ENCODE measurements at regions not wholly inside any gene's neighbourhood (a gene's known extent, or its start where the extent isn't known, plus 50 kb on each side); places are given as distances from the start of the nearest gene placed in this dataset.
A peak's percentile ranks its signal among the peaks of the same experiment; 100 is the strongest.

GRCh38 chr10:130763071-130763470, 548.5 kb downstream of the TCERG1L start (continued):
- TF ChIP-seq POLR2AphosphoS5 (IDR thresholded peaks at IDR 0.05; ENCODE audit: low read depth) (no peak), STAT1 (IDR thresholded peaks at IDR 0.05; ENCODE audit: unreplicated experiment) (no peak), NANOG (IDR thresholded peaks at IDR 0.05; ENCODE audit: borderline replicate concordance) (no peak), EZH2phosphoT487 (IDR thresholded peaks at IDR 0.05; ENCODE audit: unreplicated experiment) (no peak)

- H3K4me1 Mint-ChIP-seq: no peaks in the 10 kb centered on the region
- Histone ChIP-seq H3K36me3 (ENCODE audit: insufficient read depth) (no peaks in the 10 kb centered on the region; the same call in 1 of the 2 replicates), H4K20me1 (replicated peaks; ENCODE audit: insufficient read depth) (no peaks in the 10 kb centered on the region), H3K27ac (ENCODE audit: low read depth) (no peak overlapping the region), H2AFZ (no peak overlapping the region), H3K9me2 (ENCODE audit: insufficient read depth) (no peaks in the 10 kb centered on the region), H3K79me2 (replicated peaks; ENCODE audit: insufficient read depth) (no peaks in the 10 kb centered on the region), H3K27me3 (ENCODE audit: insufficient read depth) (no peaks in the 10 kb centered on the region), H3F3A (replicated peaks; ENCODE audit: low read depth) (no peaks in the 10 kb centered on the region), H3K4me1 (ENCODE audit: insufficient read depth) (no peaks in the 10 kb centered on the region), H3K4me2 (no peak overlapping the region), H3K4me3 (no peak overlapping the region)
- no peak for ATAC-seq
- no peak overlapping the region for H3K27ac Mint-ChIP-seq
- no peak for TF ChIP-seq ZNF462 (CRISPR knock-in tag; IDR thresholded peaks at IDR 0.05)
- TF ChIP-seq, protein P1, sequence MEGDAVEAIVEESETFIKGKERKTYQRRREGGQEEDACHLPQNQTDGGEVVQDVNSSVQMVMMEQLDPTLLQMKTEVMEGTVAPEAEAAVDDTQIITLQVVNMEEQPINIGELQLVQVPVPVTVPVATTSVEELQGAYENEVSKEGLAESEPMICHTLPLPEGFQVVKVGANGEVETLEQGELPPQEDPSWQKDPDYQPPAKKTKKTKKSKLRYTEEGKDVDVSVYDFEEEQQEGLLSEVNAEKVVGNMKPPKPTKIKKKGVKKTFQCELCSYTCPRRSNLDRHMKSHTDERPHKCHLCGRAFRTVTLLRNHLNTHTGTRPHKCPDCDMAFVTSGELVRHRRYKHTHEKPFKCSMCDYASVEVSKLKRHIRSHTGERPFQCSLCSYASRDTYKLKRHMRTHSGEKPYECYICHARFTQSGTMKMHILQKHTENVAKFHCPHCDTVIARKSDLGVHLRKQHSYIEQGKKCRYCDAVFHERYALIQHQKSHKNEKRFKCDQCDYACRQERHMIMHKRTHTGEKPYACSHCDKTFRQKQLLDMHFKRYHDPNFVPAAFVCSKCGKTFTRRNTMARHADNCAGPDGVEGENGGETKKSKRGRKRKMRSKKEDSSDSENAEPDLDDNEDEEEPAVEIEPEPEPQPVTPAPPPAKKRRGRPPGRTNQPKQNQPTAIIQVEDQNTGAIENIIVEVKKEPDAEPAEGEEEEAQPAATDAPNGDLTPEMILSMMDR (conservative IDR thresholded peaks at IDR 0.05; ENCODE audit: low read depth in 2 of 2): 0 out of 4 replicates have a peak, but pooled peaks of 1 of the 2 experiments have one; percentile 12
- DNase-seq (ENCODE audit: low spot score): no peak
- H3K9me3 Mint-ChIP-seq: peaks cover 83% of the 10 kb centered on the region
- H3K27me3 Mint-ChIP-seq (ENCODE audit: insufficient read depth, low read depth, poor library complexity): peaks cover 7% of the 10 kb centered on the region
- H3K36me3 Mint-ChIP-seq (ENCODE audit: low read depth): peaks cover 23% of the 10 kb centered on the region
- no peak overlapping the region for H3K4me3 Mint-ChIP-seq
These were observed 548.0 kb downstream of the TCERG1L start for GRCh38 chr10:130763491-130763890.

All from GM23338 (cell line).